K562 (cell line): ENCODE measurements at regions not wholly inside any gene's neighbourhood (a gene's known extent, or its start where the extent isn't known, plus 50 kb on each side); places are given as distances from the start of the nearest gene placed in this dataset.

Experiments
- ARID3A ChIP-seq: IDR thresholded peaks from 2 replicates; pipeline ENCODE4 v1.6.1; 2012; ENCODE audit warnings: low read depth, low read length, improper control_type of control experiment, borderline replicate concordance
- ATF4 ChIP-seq: fragments of 450-650 bp; formaldehyde crosslinking; IDR thresholded peaks from 2 replicates; pipeline ENCODE4 v1.4.0; 2022; ENCODE audit warnings: mild to moderate bottlenecking, moderate library complexity
- EHMT2 ChIP-seq: fragments of 450-650 bp; IDR thresholded peaks from 2 replicates; pipeline ENCODE4 v1.6.1; 2018; ENCODE audit warnings: antibody characterized with exemption
- FOS ChIP-seq: IDR thresholded peaks from 3 replicates; pipeline ENCODE4 v1.6.1; 2011; ENCODE audit not compliant: insufficient read length; ENCODE audit errors: extremely low read depth
- HDAC1 ChIP-seq, 2 experiments: fragments of 450-650 bp; IDR thresholded peaks; 2 replicates each; pipeline ENCODE4 v1.6.1; 2016 to 2017; ENCODE audit warnings: inconsistent platforms in 1 of 2, mild to moderate bottlenecking in 1 of 2, moderate library complexity in 1 of 2
- HDGF ChIP-seq: fragments of 450-650 bp; IDR thresholded peaks from 2 replicates; pipeline ENCODE4 v1.6.1; 2016
- MLLT1 ChIP-seq, 2 experiments: fragments of 450-650 bp; IDR thresholded peaks; 2 replicates each; pipeline ENCODE4 v1.6.1; 2016
- RHOXF2B ChIP-seq: fragments of 250-450 bp; sonication (Bioruptor Pico); conservative IDR thresholded peaks from 2 replicates; pipeline ENCODE4 v1.5.1; 2021
- SMARCE1 ChIP-seq: fragments of 450-650 bp; IDR thresholded peaks from 2 replicates; pipeline ENCODE4 v1.7.1; 2016; ENCODE audit warnings: mild to moderate bottlenecking
- SPI1 ChIP-seq: IDR thresholded peaks from 2 replicates; pipeline ENCODE4 v1.6.1; 2011; ENCODE audit warnings: low read depth, low read length, control low read depth, borderline replicate concordance
- SRSF3 ChIP-seq: fragments of 200-400 bp; formaldehyde crosslinking; IDR thresholded peaks from 2 replicates; pipeline ENCODE4 v1.6.1; 2016; ENCODE audit warnings: mild to moderate bottlenecking, low read length, moderate library complexity; ENCODE audit not compliant: insufficient read depth
- STAT5B ChIP-seq: fragments of 250-450 bp; sonication (Bioruptor Pico); IDR thresholded peaks from 2 replicates; pipeline ENCODE4 v1.8.0; 2021; ENCODE audit warnings: mild to moderate bottlenecking, inconsistent platforms
- ZNF165 ChIP-seq: fragments of 250-450 bp; sonication (Bioruptor Pico); IDR thresholded peaks from 2 replicates; pipeline ENCODE4 v1.4.0; 2020; ENCODE audit warnings: borderline replicate concordance
- ZNF232 ChIP-seq: sonication (generic); formaldehyde crosslinking; IDR thresholded peaks from 2 replicates; pipeline ENCODE4 v1.8.0; 2022; ENCODE audit warnings: mild to moderate bottlenecking, missing genetic modification reagents
- ZNF274 ChIP-seq: IDR thresholded peaks from 2 replicates; pipeline ENCODE4 v1.6.1; 2011; ENCODE audit warnings: low read depth, mild to moderate bottlenecking, low read length, moderate library complexity, borderline replicate concordance
- ZNF75A ChIP-seq: fragments of 450-650 bp; formaldehyde crosslinking; IDR thresholded peaks from 2 replicates; pipeline ENCODE4 v1.4.0; 2020; ENCODE audit warnings: mild to moderate bottlenecking
- TF ChIP-seq, protein P1 (sequence below): sonication (generic); formaldehyde crosslinking; IDR thresholded peaks from 2 replicates; pipeline ENCODE4 v1.9.0; 2022; ENCODE audit warnings: mild to moderate bottlenecking, missing genetic modification reagents
- TF ChIP-seq, protein P2 (sequence below): fragments of 450-650 bp; IDR thresholded peaks from 2 replicates; pipeline ENCODE4 v1.6.1; 2016; ENCODE audit warnings: borderline replicate concordance
- TF ChIP-seq, protein P3 (sequence below): fragments of 200-800 bp; sonication (Bioruptor generic); IDR thresholded peaks from 2 replicates; pipeline ENCODE4 v1.6.1; 2017; ENCODE audit warnings: missing genetic modification characterization, missing compliant biosample characterization

GRCh38 chr6:15063253-15063853 is 182.5 kb upstream of the JARID2 start (continued):
- TF ChIP-seq ZNF274 = no peak
- TF ChIP-seq, protein P1, sequence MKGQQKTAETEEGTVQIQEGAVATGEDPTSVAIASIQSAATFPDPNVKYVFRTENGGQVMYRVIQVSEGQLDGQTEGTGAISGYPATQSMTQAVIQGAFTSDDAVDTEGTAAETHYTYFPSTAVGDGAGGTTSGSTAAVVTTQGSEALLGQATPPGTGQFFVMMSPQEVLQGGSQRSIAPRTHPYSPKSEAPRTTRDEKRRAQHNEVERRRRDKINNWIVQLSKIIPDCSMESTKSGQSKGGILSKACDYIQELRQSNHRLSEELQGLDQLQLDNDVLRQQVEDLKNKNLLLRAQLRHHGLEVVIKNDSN = 0 out of 2 replicates have a peak, but pooled peaks have one; percentile 9
- no peak for TF ChIP-seq RHOXF2B (CRISPR knock-in tag)
- TF ChIP-seq STAT5B (CRISPR knock-in tag) = no peak
- peak; percentile 99 for TF ChIP-seq SPI1
- no peak for TF ChIP-seq ZNF232 (CRISPR knock-in tag)
- TF ChIP-seq ATF4 = no peak
- TF ChIP-seq, protein P2, sequence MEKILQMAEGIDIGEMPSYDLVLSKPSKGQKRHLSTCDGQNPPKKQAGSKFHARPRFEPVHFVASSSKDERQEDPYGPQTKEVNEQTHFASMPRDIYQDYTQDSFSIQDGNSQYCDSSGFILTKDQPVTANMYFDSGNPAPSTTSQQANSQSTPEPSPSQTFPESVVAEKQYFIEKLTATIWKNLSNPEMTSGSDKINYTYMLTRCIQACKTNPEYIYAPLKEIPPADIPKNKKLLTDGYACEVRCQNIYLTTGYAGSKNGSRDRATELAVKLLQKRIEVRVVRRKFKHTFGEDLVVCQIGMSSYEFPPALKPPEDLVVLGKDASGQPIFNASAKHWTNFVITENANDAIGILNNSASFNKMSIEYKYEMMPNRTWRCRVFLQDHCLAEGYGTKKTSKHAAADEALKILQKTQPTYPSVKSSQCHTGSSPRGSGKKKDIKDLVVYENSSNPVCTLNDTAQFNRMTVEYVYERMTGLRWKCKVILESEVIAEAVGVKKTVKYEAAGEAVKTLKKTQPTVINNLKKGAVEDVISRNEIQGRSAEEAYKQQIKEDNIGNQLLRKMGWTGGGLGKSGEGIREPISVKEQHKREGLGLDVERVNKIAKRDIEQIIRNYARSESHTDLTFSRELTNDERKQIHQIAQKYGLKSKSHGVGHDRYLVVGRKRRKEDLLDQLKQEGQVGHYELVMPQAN = no peak
- TF ChIP-seq HDAC1 (IDR thresholded peaks at IDR 0.05) = peak in 1 of 2 experiments; percentile 7; a peak in 1 of 4 replicates
- TF ChIP-seq ARID3A = no peak
- peak; percentile 63; the same call in 1 of the 2 replicates for TF ChIP-seq HDGF
- no peak for TF ChIP-seq FOS
- TF ChIP-seq SMARCE1 = peak; percentile 54; the same call in 1 of the 2 replicates
- TF ChIP-seq, protein P3, sequence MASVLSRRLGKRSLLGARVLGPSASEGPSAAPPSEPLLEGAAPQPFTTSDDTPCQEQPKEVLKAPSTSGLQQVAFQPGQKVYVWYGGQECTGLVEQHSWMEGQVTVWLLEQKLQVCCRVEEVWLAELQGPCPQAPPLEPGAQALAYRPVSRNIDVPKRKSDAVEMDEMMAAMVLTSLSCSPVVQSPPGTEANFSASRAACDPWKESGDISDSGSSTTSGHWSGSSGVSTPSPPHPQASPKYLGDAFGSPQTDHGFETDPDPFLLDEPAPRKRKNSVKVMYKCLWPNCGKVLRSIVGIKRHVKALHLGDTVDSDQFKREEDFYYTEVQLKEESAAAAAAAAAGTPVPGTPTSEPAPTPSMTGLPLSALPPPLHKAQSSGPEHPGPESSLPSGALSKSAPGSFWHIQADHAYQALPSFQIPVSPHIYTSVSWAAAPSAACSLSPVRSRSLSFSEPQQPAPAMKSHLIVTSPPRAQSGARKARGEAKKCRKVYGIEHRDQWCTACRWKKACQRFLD (CRISPR knock-in tag) = peak; percentile 67; the same call in 1 of the 2 replicates
- TF ChIP-seq MLLT1 (IDR thresholded peaks at IDR 0.05) = peak in 1 of 2 experiments; percentile 20; a peak in 1 of 4 replicates
- TF ChIP-seq SRSF3 = no peak
- TF ChIP-seq ZNF165 (CRISPR knock-in tag) = no peak
- peak; percentile 46; the same call in 1 of the 2 replicates for TF ChIP-seq EHMT2
- 0 out of 2 replicates have a peak, but pooled peaks have one; percentile 21 for TF ChIP-seq ZNF75A (CRISPR knock-in tag)
